GM23338 (cell line): ENCODE measurements at regions not wholly inside any gene's neighbourhood (a gene's known extent, or its start where the extent isn't known, plus 50 kb on each side); places are given as distances from the start of the nearest gene placed in this dataset.
A peak's percentile ranks its signal among the peaks of the same experiment; 100 is the strongest.

Experiments
- ATAC-seq: fragments of 200-7000 bp; cut with Tn5 transposase; 3 replicates; pipeline ENCODE4 v1.9.1; 2020
- DNase-seq: peaks from one replicate; pipeline ENCODE4 v3.0.0-alpha.2; 2015; ENCODE audit warnings: low spot score
- H2AFZ ChIP-seq: fragments of 200-600 bp; sonication (generic); 2 replicates; pipeline ENCODE4 v1.8.0; 2016; ENCODE audit warnings: antibody characterized with exemption, mild to moderate bottlenecking, moderate library complexity
- H3F3A ChIP-seq: fragments of 200-600 bp; sonication (generic); replicated peaks from 2 replicates; pipeline ENCODE4 v1.8.0; 2017; ENCODE audit warnings: antibody characterized with exemption, mixed run types, low read depth
- H3K27ac ChIP-seq: fragments of 200-600 bp; sonication (generic); 2 replicates; pipeline ENCODE4 v1.6.1; 2016; ENCODE audit warnings: low read depth
- H3K27me3 ChIP-seq: fragments of 200-600 bp; sonication (generic); 2 replicates; pipeline ENCODE4 v1.8.0; 2016; ENCODE audit warnings: mild to moderate bottlenecking, mixed run types, moderate library complexity; ENCODE audit not compliant: insufficient read depth
- H3K36me3 ChIP-seq: fragments of 200-600 bp; sonication (generic); 2 replicates; pipeline ENCODE4 v1.8.0; 2016; ENCODE audit warnings: mild to moderate bottlenecking; ENCODE audit not compliant: insufficient read depth
- H3K4me1 ChIP-seq: fragments of 200-600 bp; sonication (generic); 2 replicates; pipeline ENCODE4 v1.8.0; 2016; ENCODE audit warnings: mild to moderate bottlenecking, moderate library complexity; ENCODE audit not compliant: insufficient read depth
- H3K4me2 ChIP-seq: fragments of 200-600 bp; sonication (generic); 2 replicates; pipeline ENCODE4 v1.7.1; 2017; ENCODE audit warnings: mixed run types
- H3K4me3 ChIP-seq: fragments of 200-600 bp; sonication (generic); 2 replicates; pipeline ENCODE4 v1.6.1; 2016; ENCODE audit warnings: mixed run types
- H3K79me2 ChIP-seq: fragments of 200-600 bp; sonication (generic); replicated peaks from 2 replicates; pipeline ENCODE4 v1.8.0; 2017; ENCODE audit warnings: mild to moderate bottlenecking; ENCODE audit not compliant: insufficient read depth
- H3K9me2 ChIP-seq: fragments of 200-600 bp; sonication (generic); 2 replicates; pipeline ENCODE4 v1.8.0; 2017; ENCODE audit not compliant: insufficient read depth
- H4K20me1 ChIP-seq: fragments of 200-600 bp; sonication (generic); replicated peaks from 2 replicates; pipeline ENCODE4 v1.8.0; 2017; ENCODE audit warnings: mild to moderate bottlenecking; ENCODE audit not compliant: insufficient read depth
- H3K27ac Mint-ChIP-seq: 2 replicates; pipeline ENCODE4 v1.8.0; 2020; ENCODE audit warnings: inconsistent platforms, mild to moderate bottlenecking, moderate library complexity, mixed read lengths
- H3K27me3 Mint-ChIP-seq: 3 replicates; pipeline ENCODE4 v1.8.0; 2022; ENCODE audit warnings: low read depth, mild to moderate bottlenecking, moderate library complexity, mixed read lengths, inconsistent platforms; ENCODE audit not compliant: insufficient read depth, poor library complexity
- H3K36me3 Mint-ChIP-seq: 3 replicates; pipeline ENCODE4 v1.8.0; 2021; ENCODE audit warnings: low read depth, mild to moderate bottlenecking, inconsistent platforms, moderate library complexity, mixed read lengths
- H3K4me1 Mint-ChIP-seq: 3 replicates; pipeline ENCODE4 v1.8.0; 2020; ENCODE audit warnings: mild to moderate bottlenecking, inconsistent platforms, mixed read lengths
- H3K4me3 Mint-ChIP-seq: 3 replicates; pipeline ENCODE4 v1.8.0; 2021; ENCODE audit warnings: moderate library complexity, mild to moderate bottlenecking, inconsistent platforms, mixed read lengths
- H3K9me3 Mint-ChIP-seq: 3 replicates; pipeline ENCODE4 v1.8.0; 2020; ENCODE audit warnings: moderate library complexity, mild to moderate bottlenecking, inconsistent platforms, mixed read lengths
- CREB1 ChIP-seq: fragments of 250-450 bp; sonication (Bioruptor Pico); IDR thresholded peaks from 2 replicates; pipeline ENCODE4 v1.5.0; 2020; ENCODE audit warnings: low read depth, mild to moderate bottlenecking, moderate library complexity
- EZH2 ChIP-seq: fragments of 200-600 bp; sonication (generic); IDR thresholded peaks from one replicate; pipeline ENCODE4 v1.8.0; 2017; ENCODE audit warnings: antibody characterized with exemption, mild to moderate bottlenecking, low read depth; ENCODE audit not compliant: unreplicated experiment
- EZH2phosphoT487 ChIP-seq: fragments of 200-600 bp; sonication (generic); IDR thresholded peaks from one replicate; pipeline ENCODE4 v1.8.1; 2018; ENCODE audit warnings: antibody characterized with exemption; ENCODE audit not compliant: unreplicated experiment
- JUNB ChIP-seq: IDR thresholded peaks from one replicate; pipeline ENCODE4 v1.6.1; 2016; ENCODE audit warnings: antibody characterized with exemption; ENCODE audit not compliant: unreplicated experiment
- NANOG ChIP-seq: IDR thresholded peaks from 2 replicates; pipeline ENCODE4 v1.6.1; 2016; ENCODE audit warnings: antibody characterized with exemption, borderline replicate concordance
- POLR2AphosphoS5 ChIP-seq: IDR thresholded peaks from 2 replicates; pipeline ENCODE4 v1.6.1; 2016; ENCODE audit warnings: antibody characterized with exemption, low read depth
- STAT1 ChIP-seq: IDR thresholded peaks from one replicate; pipeline ENCODE4 v1.6.1; 2016; ENCODE audit warnings: antibody characterized with exemption; ENCODE audit not compliant: unreplicated experiment
- ZNF114 ChIP-seq: fragments of 250-450 bp; sonication (Bioruptor Pico); IDR thresholded peaks from 2 replicates; pipeline ENCODE4 v1.5.0; 2020; ENCODE audit warnings: mild to moderate bottlenecking, moderate library complexity
- ZNF331 ChIP-seq: fragments of 250-450 bp; sonication (Bioruptor Pico); IDR thresholded peaks from 2 replicates; pipeline ENCODE4 v1.5.0; 2020; ENCODE audit warnings: low read depth, mild to moderate bottlenecking, moderate library complexity
- TF ChIP-seq, protein P1 (sequence below), 2 experiments: fragments of 200-600 bp in 1 of 2; sonication (generic) in 1 of 2; conservative IDR thresholded peaks; 2 replicates each; pipeline versions ENCODE4 v1.5.1 to v1.6.1; 2016 to 2017; ENCODE audit warnings: antibody characterized with exemption in 2 of 2, low read depth in 2 of 2, mild to moderate bottlenecking in 2 of 2, moderate library complexity in 1 of 2
- TF ChIP-seq, protein P2 (sequence below): IDR thresholded peaks from 2 replicates; pipeline ENCODE4 v1.6.1; 2016; ENCODE audit warnings: antibody characterized with exemption
- TF ChIP-seq, protein P3 (sequence below): fragments of 250-450 bp; sonication (Bioruptor Pico); IDR thresholded peaks from 2 replicates; pipeline ENCODE4 v1.5.0; 2020; ENCODE audit warnings: mild to moderate bottlenecking, moderate library complexity

DNA sequence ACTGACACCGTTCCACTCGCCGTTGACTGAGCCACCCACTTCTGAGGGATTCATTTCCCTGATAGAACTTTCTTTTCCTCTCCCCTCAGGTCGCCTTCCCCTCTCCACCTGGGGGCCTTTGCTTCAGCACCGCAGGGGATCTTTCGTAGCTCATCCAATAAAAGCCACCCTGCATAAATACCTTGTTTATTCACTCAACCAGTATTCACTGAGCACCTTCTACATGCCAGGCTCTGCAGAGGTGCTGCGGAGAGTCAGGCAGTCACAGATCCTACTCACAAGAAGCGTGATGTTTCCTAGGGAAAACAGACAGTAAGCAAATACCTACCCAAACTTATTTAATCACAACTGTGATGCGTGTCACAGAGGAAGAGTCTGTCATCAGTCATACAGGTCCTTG is 127.7 kb downstream of the TEX36 start (continued):
- TF ChIP-seq EZH2 (no peak), POLR2AphosphoS5 (no peak), ZNF331 (CRISPR knock-in tag) (no peak), EZH2phosphoT487 (no peak), STAT1 (no peak), ZNF114 (CRISPR knock-in tag) (no peak), CREB1 (CRISPR knock-in tag) (no peak), NANOG (no peak)
- TF ChIP-seq, protein P1, sequence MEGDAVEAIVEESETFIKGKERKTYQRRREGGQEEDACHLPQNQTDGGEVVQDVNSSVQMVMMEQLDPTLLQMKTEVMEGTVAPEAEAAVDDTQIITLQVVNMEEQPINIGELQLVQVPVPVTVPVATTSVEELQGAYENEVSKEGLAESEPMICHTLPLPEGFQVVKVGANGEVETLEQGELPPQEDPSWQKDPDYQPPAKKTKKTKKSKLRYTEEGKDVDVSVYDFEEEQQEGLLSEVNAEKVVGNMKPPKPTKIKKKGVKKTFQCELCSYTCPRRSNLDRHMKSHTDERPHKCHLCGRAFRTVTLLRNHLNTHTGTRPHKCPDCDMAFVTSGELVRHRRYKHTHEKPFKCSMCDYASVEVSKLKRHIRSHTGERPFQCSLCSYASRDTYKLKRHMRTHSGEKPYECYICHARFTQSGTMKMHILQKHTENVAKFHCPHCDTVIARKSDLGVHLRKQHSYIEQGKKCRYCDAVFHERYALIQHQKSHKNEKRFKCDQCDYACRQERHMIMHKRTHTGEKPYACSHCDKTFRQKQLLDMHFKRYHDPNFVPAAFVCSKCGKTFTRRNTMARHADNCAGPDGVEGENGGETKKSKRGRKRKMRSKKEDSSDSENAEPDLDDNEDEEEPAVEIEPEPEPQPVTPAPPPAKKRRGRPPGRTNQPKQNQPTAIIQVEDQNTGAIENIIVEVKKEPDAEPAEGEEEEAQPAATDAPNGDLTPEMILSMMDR (conservative IDR thresholded peaks at IDR 0.05; ENCODE audit: low read depth in 2 of 2), result no peak
- TF ChIP-seq, protein P2, sequence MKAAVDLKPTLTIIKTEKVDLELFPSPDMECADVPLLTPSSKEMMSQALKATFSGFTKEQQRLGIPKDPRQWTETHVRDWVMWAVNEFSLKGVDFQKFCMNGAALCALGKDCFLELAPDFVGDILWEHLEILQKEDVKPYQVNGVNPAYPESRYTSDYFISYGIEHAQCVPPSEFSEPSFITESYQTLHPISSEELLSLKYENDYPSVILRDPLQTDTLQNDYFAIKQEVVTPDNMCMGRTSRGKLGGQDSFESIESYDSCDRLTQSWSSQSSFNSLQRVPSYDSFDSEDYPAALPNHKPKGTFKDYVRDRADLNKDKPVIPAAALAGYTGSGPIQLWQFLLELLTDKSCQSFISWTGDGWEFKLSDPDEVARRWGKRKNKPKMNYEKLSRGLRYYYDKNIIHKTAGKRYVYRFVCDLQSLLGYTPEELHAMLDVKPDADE, result no peak

DNA sequence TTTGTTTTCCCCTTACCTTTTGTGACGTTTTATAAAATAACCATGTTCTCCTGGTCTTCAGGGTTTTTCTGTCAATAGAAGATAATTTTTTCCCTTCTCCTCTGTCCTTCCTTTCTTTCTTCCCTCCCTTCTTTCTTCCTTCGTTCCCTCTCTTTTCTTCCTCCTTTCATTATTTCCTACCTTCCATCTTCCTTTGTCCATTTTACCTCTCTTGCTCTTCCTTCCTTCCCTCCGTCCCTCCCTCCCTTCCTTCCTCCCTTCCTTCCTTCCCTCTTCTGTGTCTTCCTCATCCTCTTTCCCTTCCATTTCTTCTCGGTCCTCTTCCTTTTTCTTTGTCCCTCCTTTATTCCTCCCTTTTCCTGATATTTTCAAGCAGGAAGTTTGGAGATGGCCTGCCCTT is 128.2 kb downstream of the TEX36 start:
- Mint-ChIP-seq H3K36me3 (no peaks in the 10 kb centered on the region), H3K4me3 (no peak overlapping the region), H3K27me3 (peaks cover 4% of the 10 kb centered on the region), H3K27ac (no peak overlapping the region), H3K9me3 (peaks cover 3% of the 10 kb centered on the region; the same call in 2 of the 3 replicates), H3K4me1 (peaks cover 9% of the 10 kb centered on the region; the same call in 2 of the 3 replicates)
- no peaks in the 10 kb centered on the region for H3K9me2 ChIP-seq
- no peaks in the 10 kb centered on the region for H3K4me1 ChIP-seq
- no peaks in the 10 kb centered on the region for H3K79me2 ChIP-seq
- no peaks in the 10 kb centered on the region for H3F3A ChIP-seq
- no peak overlapping the region for H3K27ac ChIP-seq
- peak overlapping the region; percentile 69 for H2AFZ ChIP-seq
- no peak for DNase-seq
- no peaks in the 10 kb centered on the region for H3K27me3 ChIP-seq
- no peak overlapping the region for H3K4me2 ChIP-seq
- no peaks in the 10 kb centered on the region for H4K20me1 ChIP-seq
- no peaks in the 10 kb centered on the region for H3K36me3 ChIP-seq
- no peak for ATAC-seq
- H3K4me3 ChIP-seq, result no peak overlapping the region
- TF ChIP-seq JUNB (no peak), EZH2phosphoT487 (no peak), STAT1 (no peak), ZNF114 (CRISPR knock-in tag) (no peak), POLR2AphosphoS5 (no peak), NANOG (no peak), CREB1 (CRISPR knock-in tag) (no peak), ZNF331 (CRISPR knock-in tag) (no peak), EZH2 (no peak)
- TF ChIP-seq, protein P3, sequence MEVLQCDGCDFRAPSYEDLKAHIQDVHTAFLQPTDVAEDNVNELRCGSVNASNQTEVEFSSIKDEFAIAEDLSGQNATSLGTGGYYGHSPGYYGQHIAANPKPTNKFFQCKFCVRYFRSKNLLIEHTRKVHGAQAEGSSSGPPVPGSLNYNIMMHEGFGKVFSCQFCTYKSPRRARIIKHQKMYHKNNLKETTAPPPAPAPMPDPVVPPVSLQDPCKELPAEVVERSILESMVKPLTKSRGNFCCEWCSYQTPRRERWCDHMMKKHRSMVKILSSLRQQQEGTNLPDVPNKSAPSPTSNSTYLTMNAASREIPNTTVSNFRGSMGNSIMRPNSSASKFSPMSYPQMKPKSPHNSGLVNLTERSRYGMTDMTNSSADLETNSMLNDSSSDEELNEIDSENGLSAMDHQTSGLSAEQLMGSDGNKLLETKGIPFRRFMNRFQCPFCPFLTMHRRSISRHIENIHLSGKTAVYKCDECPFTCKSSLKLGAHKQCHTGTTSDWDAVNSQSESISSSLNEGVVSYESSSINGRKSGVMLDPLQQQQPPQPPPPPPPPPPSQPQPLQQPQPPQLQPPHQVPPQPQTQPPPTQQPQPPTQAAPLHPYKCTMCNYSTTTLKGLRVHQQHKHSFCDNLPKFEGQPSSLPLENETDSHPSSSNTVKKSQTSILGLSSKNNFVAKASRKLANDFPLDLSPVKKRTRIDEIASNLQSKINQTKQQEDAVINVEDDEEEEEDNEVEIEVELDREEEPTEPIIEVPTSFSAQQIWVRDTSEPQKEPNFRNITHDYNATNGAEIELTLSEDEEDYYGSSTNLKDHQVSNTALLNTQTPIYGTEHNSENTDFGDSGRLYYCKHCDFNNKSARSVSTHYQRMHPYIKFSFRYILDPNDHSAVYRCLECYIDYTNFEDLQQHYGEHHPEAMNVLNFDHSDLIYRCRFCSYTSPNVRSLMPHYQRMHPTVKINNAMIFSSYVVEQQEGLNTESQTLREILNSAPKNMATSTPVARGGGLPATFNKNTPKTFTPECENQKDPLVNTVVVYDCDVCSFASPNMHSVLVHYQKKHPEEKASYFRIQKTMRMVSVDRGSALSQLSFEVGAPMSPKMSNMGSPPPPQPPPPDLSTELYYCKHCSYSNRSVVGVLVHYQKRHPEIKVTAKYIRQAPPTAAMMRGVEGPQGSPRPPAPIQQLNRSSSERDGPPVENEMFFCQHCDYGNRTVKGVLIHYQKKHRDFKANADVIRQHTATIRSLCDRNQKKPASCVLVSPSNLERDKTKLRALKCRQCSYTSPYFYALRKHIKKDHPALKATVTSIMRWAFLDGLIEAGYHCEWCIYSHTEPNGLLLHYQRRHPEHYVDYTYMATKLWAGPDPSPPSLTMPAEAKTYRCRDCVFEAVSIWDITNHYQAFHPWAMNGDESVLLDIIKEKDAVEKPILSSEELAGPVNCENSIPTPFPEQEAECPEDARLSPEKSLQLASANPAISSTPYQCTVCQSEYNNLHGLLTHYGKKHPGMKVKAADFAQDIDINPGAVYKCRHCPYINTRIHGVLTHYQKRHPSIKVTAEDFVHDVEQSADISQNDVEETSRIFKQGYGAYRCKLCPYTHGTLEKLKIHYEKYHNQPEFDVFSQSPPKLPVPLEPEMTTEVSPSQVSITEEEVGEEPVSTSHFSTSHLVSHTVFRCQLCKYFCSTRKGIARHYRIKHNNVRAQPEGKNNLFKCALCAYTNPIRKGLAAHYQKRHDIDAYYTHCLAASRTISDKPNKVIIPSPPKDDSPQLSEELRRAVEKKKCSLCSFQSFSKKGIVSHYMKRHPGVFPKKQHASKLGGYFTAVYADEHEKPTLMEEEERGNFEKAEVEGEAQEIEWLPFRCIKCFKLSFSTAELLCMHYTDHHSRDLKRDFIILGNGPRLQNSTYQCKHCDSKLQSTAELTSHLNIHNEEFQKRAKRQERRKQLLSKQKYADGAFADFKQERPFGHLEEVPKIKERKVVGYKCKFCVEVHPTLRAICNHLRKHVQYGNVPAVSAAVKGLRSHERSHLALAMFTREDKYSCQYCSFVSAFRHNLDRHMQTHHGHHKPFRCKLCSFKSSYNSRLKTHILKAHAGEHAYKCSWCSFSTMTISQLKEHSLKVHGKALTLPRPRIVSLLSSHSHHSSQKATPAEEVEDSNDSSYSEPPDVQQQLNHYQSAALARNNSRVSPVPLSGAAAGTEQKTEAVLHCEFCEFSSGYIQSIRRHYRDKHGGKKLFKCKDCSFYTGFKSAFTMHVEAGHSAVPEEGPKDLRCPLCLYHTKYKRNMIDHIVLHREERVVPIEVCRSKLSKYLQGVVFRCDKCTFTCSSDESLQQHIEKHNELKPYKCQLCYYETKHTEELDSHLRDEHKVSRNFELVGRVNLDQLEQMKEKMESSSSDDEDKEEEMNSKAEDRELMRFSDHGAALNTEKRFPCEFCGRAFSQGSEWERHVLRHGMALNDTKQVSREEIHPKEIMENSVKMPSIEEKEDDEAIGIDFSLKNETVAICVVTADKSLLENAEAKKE, result no peak
- TF ChIP-seq, protein P1 (conservative IDR thresholded peaks at IDR 0.05; ENCODE audit: low read depth in 2 of 2), result no peak
- TF ChIP-seq, protein P2, result no peak
